ENCODE measurements at regions not wholly inside any gene's neighbourhood (a gene's known extent, or its start where the extent isn't known, plus 50 kb on each side); places are given as distances from the start of the nearest gene placed in this dataset.

DNA sequence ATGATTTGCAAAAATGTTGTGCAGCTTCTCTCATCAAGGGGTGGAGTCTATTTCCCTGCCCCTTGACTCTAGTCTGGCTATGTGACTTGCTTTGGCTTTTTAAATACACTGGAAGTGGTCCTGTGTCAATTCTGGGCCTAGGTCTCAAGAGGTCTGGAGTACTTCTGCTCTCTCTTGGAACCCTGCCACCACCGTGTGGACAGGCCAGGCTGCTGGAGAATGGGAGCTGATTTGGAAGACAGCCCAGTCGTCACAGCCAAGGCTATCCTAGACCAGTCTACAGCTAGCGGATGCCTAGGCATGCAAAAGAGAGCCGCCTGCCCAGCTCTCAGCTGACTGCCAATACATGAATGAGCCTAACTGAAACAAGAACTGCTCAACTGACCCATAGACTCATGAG, 56.7 kb upstream of the CLINT1 start:
- peak in 1 of 2 donors; percentile 16 for TF ChIP-seq CTCF (IDR thresholded peaks at IDR 0.05)
- H3K27ac ChIP-seq, result peak overlapping the region; percentile 44 to 74
- H3K36me3 ChIP-seq, result no peaks in the 10 kb centered on the region
- H3K27me3 ChIP-seq, result no peaks in the 10 kb centered on the region
- DNase-seq (ENCODE audit: low spot score), result peak; percentile 87
- peaks cover 0 to 56% of the 10 kb centered on the region in 2 donors for H3K4me1 ChIP-seq
- no peak overlapping the region for H3K4me3 ChIP-seq
- H3K9me3 ChIP-seq, result no peaks in the 10 kb centered on the region

DNA sequence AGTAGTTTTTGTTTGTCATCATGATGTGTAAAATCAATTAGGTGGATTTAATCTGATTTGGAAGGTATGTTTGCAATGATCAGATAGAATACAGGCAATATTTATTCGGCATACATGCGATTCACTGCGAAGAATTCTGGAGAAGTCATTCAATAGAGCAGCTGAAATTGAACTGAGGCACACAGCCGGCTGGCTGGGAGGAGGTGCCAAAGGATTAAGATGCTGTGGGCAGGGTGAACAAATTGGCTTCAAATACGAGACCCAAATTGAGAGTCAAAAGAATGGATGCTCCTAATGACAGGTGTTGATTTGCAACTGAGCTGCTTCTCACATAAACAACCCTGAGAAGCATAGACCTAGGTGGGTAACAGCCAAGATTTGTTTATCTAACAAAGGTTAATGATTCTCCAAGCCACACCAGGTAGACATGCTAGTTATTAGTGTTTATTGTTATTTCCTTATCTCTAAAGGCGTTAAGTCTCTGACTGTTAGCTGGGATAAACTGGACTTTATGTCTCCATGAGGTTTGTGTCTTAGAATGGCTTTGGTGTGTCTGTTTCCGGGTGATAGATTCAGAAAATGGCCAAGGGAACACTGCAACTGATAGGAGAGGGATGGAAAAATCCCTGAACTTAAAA, 55.3 kb upstream of the CLINT1 start:
- no peak overlapping the region for H3K27ac ChIP-seq
- H3K27me3 ChIP-seq, result no peaks in the 10 kb centered on the region
- DNase-seq (ENCODE audit: low spot score), result no peak
- H3K9me3 ChIP-seq, result no peaks in the 10 kb centered on the region
- peaks cover 0 to 49% of the 10 kb centered on the region in 2 donors for H3K4me1 ChIP-seq
- H3K4me3 ChIP-seq, result no peak overlapping the region
- TF ChIP-seq CTCF (IDR thresholded peaks at IDR 0.05), result no peak
- H3K36me3 ChIP-seq, result no peaks in the 10 kb centered on the region

DNA sequence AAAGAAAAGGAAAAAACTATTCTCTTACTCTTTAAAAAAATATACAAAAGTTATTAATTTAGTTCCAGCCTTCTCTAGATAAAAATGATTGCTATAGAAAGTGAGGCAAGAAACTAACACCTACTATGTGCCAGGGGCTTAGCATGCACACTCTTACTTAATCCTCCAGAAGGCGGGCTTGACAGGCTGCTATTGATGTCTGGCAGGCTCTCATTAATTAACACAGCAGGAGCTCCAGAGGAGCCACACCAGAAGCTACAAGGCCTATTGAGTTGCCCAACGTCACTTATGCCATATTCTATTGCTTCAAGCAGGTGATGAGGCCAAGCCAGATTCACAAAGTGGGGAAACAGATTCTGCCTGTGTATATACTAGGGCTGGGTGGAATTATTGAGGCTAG, 54.6 kb upstream of the CLINT1 start:
- Histone ChIP-seq H3K27me3 (no peaks in the 10 kb centered on the region), H3K4me3 (no peak overlapping the region), H3K9me3 (no peaks in the 10 kb centered on the region), H3K4me1 (peaks cover 0 to 42% of the 10 kb centered on the region in 2 donors), H3K27ac (no peak overlapping the region), H3K36me3 (no peaks in the 10 kb centered on the region)
- no peak for TF ChIP-seq CTCF (IDR thresholded peaks at IDR 0.05)
- no peak for DNase-seq (ENCODE audit: low spot score)

GRCh38 chr5:157912621-157913325, 53.8 kb upstream of the CLINT1 start:
- no peak for TF ChIP-seq CTCF (IDR thresholded peaks at IDR 0.05)
- Histone ChIP-seq H3K27ac (no peak overlapping the region), H3K27me3 (no peaks in the 10 kb centered on the region)

DNA sequence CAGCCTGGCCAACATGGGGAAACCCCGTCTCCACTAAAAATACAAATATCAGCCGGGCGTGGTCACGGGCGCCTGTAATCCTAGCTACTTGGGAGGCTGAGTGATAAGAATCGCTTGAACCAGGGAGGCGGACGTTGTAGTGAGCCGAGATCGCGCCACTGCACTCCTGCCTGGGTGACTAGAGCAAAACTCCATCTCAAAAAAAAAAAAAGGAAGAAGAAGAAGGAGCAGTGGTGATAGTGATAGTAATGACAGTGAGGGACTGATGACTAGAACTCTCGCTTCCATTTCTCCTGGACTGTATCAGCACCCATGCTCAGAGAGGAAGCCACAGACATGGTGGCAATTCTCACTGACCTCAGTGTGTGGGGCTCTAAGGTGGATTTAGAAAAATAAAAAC, 52.6 kb upstream of the CLINT1 start:
- Histone ChIP-seq H3K4me3 (no peak overlapping the region), H3K27ac (no peak overlapping the region), H3K36me3 (no peaks in the 10 kb centered on the region), H3K4me1 (peaks cover 0 to 25% of the 10 kb centered on the region in 2 donors), H3K9me3 (no peaks in the 10 kb centered on the region), H3K27me3 (no peaks in the 10 kb centered on the region)
- no peak for TF ChIP-seq CTCF (IDR thresholded peaks at IDR 0.05)
- no peak for DNase-seq (ENCODE audit: low spot score)

More at GRCh38 chr5:157912621-157913325, 53.8 kb upstream of the CLINT1 start:
- Histone ChIP-seq H3K4me3 (no peak overlapping the region), H3K9me3 (no peaks in the 10 kb centered on the region), H3K36me3 (no peaks in the 10 kb centered on the region), H3K4me1 (peaks cover 0 to 34% of the 10 kb centered on the region in 2 donors)
- no peak for DNase-seq (ENCODE audit: low spot score)
